A673 (cell line): ENCODE measurements at regions not wholly inside any gene's neighbourhood (a gene's known extent, or its start where the extent isn't known, plus 50 kb on each side); places are given as distances from the start of the nearest gene placed in this dataset.

ENCODE experiments used
- EZH2 ChIP-seq: fragments of 200-600 bp; sonication (generic); IDR thresholded peaks from 2 replicates; pipeline ENCODE4 v1.6.1; 2017; ENCODE audit warnings: borderline replicate concordance, low read depth, mild to moderate bottlenecking, mixed read lengths, antibody characterized with exemption, low read length; ENCODE audit not compliant: poor library complexity, severe bottlenecking
- TF ChIP-seq, protein P1 (sequence below): fragments of 300-800, 200-600 bp; sonication (generic); conservative IDR thresholded peaks from 2 replicates; pipeline ENCODE4 v1.5.1; 2017; ENCODE audit warnings: low read depth, mild to moderate bottlenecking, antibody characterized with exemption, low read length, moderate library complexity, mixed read lengths

DNA sequence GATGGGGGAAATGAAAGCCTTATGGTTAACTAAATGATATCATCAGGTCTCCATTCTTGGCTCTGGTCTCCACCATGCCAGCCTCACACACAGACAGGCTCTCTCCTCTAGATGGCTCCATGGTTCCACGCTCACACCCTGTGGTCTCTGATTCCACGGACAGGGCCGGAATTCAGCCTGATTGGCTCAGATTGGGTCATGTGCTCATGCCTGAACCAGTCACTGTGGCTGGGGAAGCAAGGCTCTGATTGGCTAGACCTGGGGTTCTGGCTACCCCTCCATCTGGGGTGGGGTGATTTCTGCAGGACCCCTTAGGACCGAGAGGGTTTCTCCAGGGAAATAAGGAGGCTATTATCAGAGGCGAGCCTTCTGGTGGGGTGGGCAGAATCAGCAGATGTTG, 277.0 kb downstream of the PTPRU start:
- TF ChIP-seq, protein P1, sequence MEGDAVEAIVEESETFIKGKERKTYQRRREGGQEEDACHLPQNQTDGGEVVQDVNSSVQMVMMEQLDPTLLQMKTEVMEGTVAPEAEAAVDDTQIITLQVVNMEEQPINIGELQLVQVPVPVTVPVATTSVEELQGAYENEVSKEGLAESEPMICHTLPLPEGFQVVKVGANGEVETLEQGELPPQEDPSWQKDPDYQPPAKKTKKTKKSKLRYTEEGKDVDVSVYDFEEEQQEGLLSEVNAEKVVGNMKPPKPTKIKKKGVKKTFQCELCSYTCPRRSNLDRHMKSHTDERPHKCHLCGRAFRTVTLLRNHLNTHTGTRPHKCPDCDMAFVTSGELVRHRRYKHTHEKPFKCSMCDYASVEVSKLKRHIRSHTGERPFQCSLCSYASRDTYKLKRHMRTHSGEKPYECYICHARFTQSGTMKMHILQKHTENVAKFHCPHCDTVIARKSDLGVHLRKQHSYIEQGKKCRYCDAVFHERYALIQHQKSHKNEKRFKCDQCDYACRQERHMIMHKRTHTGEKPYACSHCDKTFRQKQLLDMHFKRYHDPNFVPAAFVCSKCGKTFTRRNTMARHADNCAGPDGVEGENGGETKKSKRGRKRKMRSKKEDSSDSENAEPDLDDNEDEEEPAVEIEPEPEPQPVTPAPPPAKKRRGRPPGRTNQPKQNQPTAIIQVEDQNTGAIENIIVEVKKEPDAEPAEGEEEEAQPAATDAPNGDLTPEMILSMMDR = peak; percentile 65
- TF ChIP-seq EZH2 = no peak
